ENCODE measurements at regions not wholly inside any gene's neighbourhood (a gene's known extent, or its start where the extent isn't known, plus 50 kb on each side); places are given as distances from the start of the nearest gene placed in this dataset.
A peak's percentile ranks its signal among the peaks of the same experiment; 100 is the strongest.

DNA sequence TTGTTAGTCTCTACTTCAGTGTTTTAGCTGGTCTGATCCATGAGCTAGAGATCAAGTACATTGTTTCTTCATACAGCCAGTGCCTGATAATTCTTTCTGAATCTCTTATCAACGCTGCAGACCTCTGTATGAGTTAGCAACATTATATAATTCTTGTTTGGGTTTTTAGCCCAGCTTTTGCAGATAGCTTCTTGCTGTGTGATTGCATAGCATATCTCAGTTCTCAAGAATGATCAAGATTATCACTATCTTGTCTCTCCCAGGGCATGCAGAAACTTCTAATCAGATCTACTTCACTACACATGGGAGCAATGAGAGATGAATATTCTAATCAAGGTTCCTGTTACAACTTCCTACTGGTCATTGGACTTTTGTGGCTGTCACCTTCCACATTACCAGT, 158.3 kb downstream of the FAM174A start:
- H3K27ac ChIP-seq = no peak overlapping the region
- ChIA-PET CTCF (no interaction called here), POLR2A (ENCODE audit: unreplicated experiment) (no interaction called here)
- H3K9me2 ChIP-seq (ENCODE audit: insufficient read depth) = no peaks in the 10 kb centered on the region
- H4K20me1 ChIP-seq (ENCODE audit: insufficient read depth) = no peaks in the 10 kb centered on the region
- no TSS peak for BruUV-seq (replicated peaks)
- H3K27me3 ChIP-seq (ENCODE audit: insufficient read depth, low read depth) = no peaks in the 10 kb centered on the region
- H3F3A ChIP-seq (ENCODE audit: insufficient read depth, low read depth) = no peaks in the 10 kb centered on the region
- no peak overlapping the region for H3K4me2 ChIP-seq
- DNase-seq = no peak
- H2AFZ ChIP-seq = no peak overlapping the region
- TF ChIP-seq, protein P1, sequence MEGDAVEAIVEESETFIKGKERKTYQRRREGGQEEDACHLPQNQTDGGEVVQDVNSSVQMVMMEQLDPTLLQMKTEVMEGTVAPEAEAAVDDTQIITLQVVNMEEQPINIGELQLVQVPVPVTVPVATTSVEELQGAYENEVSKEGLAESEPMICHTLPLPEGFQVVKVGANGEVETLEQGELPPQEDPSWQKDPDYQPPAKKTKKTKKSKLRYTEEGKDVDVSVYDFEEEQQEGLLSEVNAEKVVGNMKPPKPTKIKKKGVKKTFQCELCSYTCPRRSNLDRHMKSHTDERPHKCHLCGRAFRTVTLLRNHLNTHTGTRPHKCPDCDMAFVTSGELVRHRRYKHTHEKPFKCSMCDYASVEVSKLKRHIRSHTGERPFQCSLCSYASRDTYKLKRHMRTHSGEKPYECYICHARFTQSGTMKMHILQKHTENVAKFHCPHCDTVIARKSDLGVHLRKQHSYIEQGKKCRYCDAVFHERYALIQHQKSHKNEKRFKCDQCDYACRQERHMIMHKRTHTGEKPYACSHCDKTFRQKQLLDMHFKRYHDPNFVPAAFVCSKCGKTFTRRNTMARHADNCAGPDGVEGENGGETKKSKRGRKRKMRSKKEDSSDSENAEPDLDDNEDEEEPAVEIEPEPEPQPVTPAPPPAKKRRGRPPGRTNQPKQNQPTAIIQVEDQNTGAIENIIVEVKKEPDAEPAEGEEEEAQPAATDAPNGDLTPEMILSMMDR (conservative IDR thresholded peaks at IDR 0.05) = no peak
- TF ChIP-seq EZH2 (IDR thresholded peaks at IDR 0.05; ENCODE audit: low read depth) = no peak
- H3K4me1 ChIP-seq (replicated peaks; ENCODE audit: insufficient read depth) = peaks cover 11% of the 10 kb centered on the region
- peaks cover 2% of the 10 kb centered on the region; the same call in 1 of the 2 replicates for H3K9me3 ChIP-seq (ENCODE audit: insufficient read depth, low read depth)
- intact Hi-C loops (cut with micrococcal nuclease; ENCODE audit: unreplicated experiment) = no loop called here
- no peaks in the 10 kb centered on the region for H3K79me2 ChIP-seq (ENCODE audit: low read depth)
- no peak overlapping the region for H3K4me3 ChIP-seq
- H3K36me3 ChIP-seq (ENCODE audit: low read depth) = no peaks in the 10 kb centered on the region

DNA sequence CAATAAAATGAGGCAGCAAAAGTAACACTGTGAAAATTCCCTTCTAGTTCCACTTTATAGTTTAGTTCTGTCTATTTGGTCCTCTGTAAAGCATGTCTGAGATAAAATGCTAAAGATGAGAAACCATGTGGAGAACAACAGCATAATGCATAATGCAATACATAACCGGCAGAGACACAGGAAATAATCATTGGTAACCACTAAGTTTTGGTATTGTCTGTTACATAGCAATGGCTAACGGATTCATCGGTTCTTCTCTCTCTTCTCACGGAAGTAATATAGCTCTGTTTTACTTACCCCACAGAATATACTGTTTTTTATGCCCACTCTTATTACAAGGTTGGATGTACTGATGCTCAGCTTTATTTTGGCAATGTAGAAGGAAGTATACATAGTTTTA, 158.9 kb downstream of the FAM174A start:
- Histone ChIP-seq H4K20me1 (ENCODE audit: insufficient read depth) (no peaks in the 10 kb centered on the region), H3K79me2 (ENCODE audit: low read depth) (no peaks in the 10 kb centered on the region), H3K36me3 (ENCODE audit: low read depth) (no peaks in the 10 kb centered on the region), H3K4me3 (no peak overlapping the region), H3K27ac (no peak overlapping the region), H3K4me1 (replicated peaks; ENCODE audit: insufficient read depth) (peaks cover 11% of the 10 kb centered on the region), H3F3A (ENCODE audit: insufficient read depth, low read depth) (no peaks in the 10 kb centered on the region), H3K9me3 (ENCODE audit: insufficient read depth, low read depth) (peaks cover 2% of the 10 kb centered on the region; the same call in 1 of the 2 replicates), H3K27me3 (ENCODE audit: insufficient read depth, low read depth) (no peaks in the 10 kb centered on the region), H3K9me2 (ENCODE audit: insufficient read depth) (no peaks in the 10 kb centered on the region), H3K4me2 (no peak overlapping the region), H2AFZ (no peak overlapping the region)
- no TSS peak for BruUV-seq (replicated peaks)
- no peak for DNase-seq
- intact Hi-C loops (cut with micrococcal nuclease; ENCODE audit: unreplicated experiment) = no loop called here
- POLR2A ChIA-PET (ENCODE audit: unreplicated experiment) = no interaction called here
- CTCF ChIA-PET = no interaction called here
- TF ChIP-seq, protein P1 (conservative IDR thresholded peaks at IDR 0.05) = no peak
- TF ChIP-seq EZH2 (IDR thresholded peaks at IDR 0.05; ENCODE audit: low read depth) = no peak

DNA sequence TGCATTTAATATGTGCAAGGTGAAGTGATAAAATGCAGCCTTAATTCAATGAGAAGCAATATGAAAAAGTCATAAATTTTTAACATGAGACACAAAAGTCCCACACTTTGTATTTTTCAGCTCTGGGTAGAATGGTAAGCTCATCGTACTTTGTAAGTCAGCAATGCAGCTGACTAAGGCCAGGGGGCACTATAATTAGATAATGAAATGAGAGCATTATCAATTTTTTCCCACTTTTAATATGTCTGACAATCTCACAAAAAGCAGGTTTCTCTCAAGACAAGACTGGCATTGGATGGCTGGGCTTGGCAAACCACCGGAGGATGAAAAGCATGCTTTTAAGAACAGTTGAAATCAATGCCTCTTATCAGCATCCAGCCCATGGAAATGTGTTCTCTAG, 162.8 kb downstream of the FAM174A start:
- Histone ChIP-seq H3K4me1 (replicated peaks; ENCODE audit: insufficient read depth) (no peaks in the 10 kb centered on the region), H3K9me2 (ENCODE audit: insufficient read depth) (no peaks in the 10 kb centered on the region), H2AFZ (no peak overlapping the region), H3K4me3 (no peak overlapping the region), H3K36me3 (ENCODE audit: low read depth) (no peaks in the 10 kb centered on the region), H3F3A (ENCODE audit: insufficient read depth, low read depth) (no peaks in the 10 kb centered on the region), H3K4me2 (no peak overlapping the region), H3K9me3 (ENCODE audit: insufficient read depth, low read depth) (no peaks in the 10 kb centered on the region), H3K27me3 (ENCODE audit: insufficient read depth, low read depth) (no peaks in the 10 kb centered on the region), H3K27ac (no peak overlapping the region), H4K20me1 (ENCODE audit: insufficient read depth) (no peaks in the 10 kb centered on the region), H3K79me2 (ENCODE audit: low read depth) (no peaks in the 10 kb centered on the region)
- intact Hi-C loops (cut with micrococcal nuclease; ENCODE audit: unreplicated experiment) = no loop called here
- BruUV-seq (replicated peaks) = no TSS peak
- TF ChIP-seq, protein P1 (conservative IDR thresholded peaks at IDR 0.05) = peak; percentile 47; the same call in 1 of the 2 replicates
- no peak for TF ChIP-seq EZH2 (IDR thresholded peaks at IDR 0.05; ENCODE audit: low read depth)
- ChIA-PET CTCF (interaction anchor here (0.9 kb wide), 1 partner anchor 205 kb away, joined by 4 read pairs; the partner anchor contains the start of gene ST8SIA4), POLR2A (ENCODE audit: unreplicated experiment) (no interaction called here)
- no peak for DNase-seq

Data from PC-9 (cell line).